GM20000 (cell line): ENCODE measurements at regions not wholly inside any gene's neighbourhood (a gene's known extent, or its start where the extent isn't known, plus 50 kb on each side); places are given as distances from the start of the nearest gene placed in this dataset.

ENCODE experiments used
- DNase-seq: peaks from one replicate; pipeline ENCODE4 v3.0.0; 2012; ENCODE audit warnings: low spot score
- CTCF ChIP-seq: IDR thresholded peaks from 2 replicates; pipeline ENCODE4 v1.5.1; 2012; ENCODE audit warnings: mild to moderate bottlenecking, control low read depth; ENCODE audit errors: extremely low read depth, missing control alignments

- TF ChIP-seq CTCF, result no peak
- no peak for DNase-seq
These were observed 129.1 kb downstream of the TSN start for GRCh38 chr2:121884511-121884921.

- DNase-seq, result no peak
- TF ChIP-seq CTCF, result no peak
These were observed 130.6 kb downstream of the TSN start for GRCh38 chr2:121886059-121886458.

- TF ChIP-seq CTCF, result no peak
- no peak for DNase-seq
These were observed 132.2 kb downstream of the TSN start for GRCh38 chr2:121887513-121888188.

GRCh38 chr2:121888189-121888557 is 132.7 kb downstream of the TSN start:
- DNase-seq, result no peak
- TF ChIP-seq CTCF, result no peak

- no peak for DNase-seq
- no peak for TF ChIP-seq CTCF
These were observed 134.6 kb downstream of the TSN start for GRCh38 chr2:121890041-121890440.

GRCh38 chr2:121895723-121896571 is 140.5 kb downstream of the TSN start:
- DNase-seq, result no peak
- no peak for TF ChIP-seq CTCF

- DNase-seq, result peak; percentile 72
- TF ChIP-seq CTCF, result no peak
These were observed 142.0 kb downstream of the TSN start for GRCh38 chr2:121897335-121897970.
